Activated CD4-positive, alpha-beta T cell treated with anti-CD3 and anti-CD28 coated beads, Interleukin-2, amount 10 ng/mL, durations not matched to agents 24 days and 14 days (primary cell): ENCODE measurements at regions not wholly inside any gene's neighbourhood (a gene's known extent, or its start where the extent isn't known, plus 50 kb on each side); places are given as distances from the start of the nearest gene placed in this dataset.
"Not testable (repeated sequence)": the region's sequence is repeated elsewhere in the genome, so short reads cannot be mapped to it uniquely, and the experiment has no call there.

Experiments used
- DNase-seq: peaks from one replicate; pipeline ENCODE4 v3.0.0; 2022
- H3K27ac Mint-ChIP-seq: one replicate; pipeline ENCODE4 v1.8.0; 2022; ENCODE audit warnings: mild to moderate bottlenecking, mixed read lengths
- H3K27me3 Mint-ChIP-seq: one replicate; pipeline ENCODE4 v1.8.0; 2022; ENCODE audit warnings: mixed read lengths
- H3K36me3 Mint-ChIP-seq: one replicate; pipeline ENCODE4 v1.8.0; 2022; ENCODE audit warnings: low read depth, mild to moderate bottlenecking, mixed read lengths
- H3K4me1 Mint-ChIP-seq: one replicate; pipeline ENCODE4 v1.8.0; 2021; ENCODE audit warnings: mixed read lengths
- H3K4me3 Mint-ChIP-seq: one replicate; pipeline ENCODE4 v1.8.0; 2022; ENCODE audit warnings: mild to moderate bottlenecking, moderate library complexity, mixed read lengths
- H3K9me3 Mint-ChIP-seq: one replicate; pipeline ENCODE4 v1.8.0; 2021; ENCODE audit warnings: mixed read lengths
- intact Hi-C: fragments of 100-400 bp; cut with micrococcal nuclease; formaldehyde crosslinking; loops from one replicate; pipeline ENCODE4 v1.15.1; 2023

- Mint-ChIP-seq H3K4me1 (no peaks in the 10 kb centered on the region), H3K27me3 (peaks cover 6% of the 10 kb centered on the region), H3K27ac (no peak overlapping the region), H3K4me3 (no peak overlapping the region), H3K9me3 (no peaks in the 10 kb centered on the region), H3K36me3 (no peaks in the 10 kb centered on the region)
- DNase-seq: no peak
- intact Hi-C loops: no loop called here
Observed at GRCh38 chr3:59192473-59192872, 142.6 kb upstream of the CFAP20DC start.

- H3K36me3 Mint-ChIP-seq: no peaks in the 10 kb centered on the region
- H3K27ac Mint-ChIP-seq: no peak overlapping the region
- intact Hi-C loops: no loop called here
- H3K4me1 Mint-ChIP-seq: no peaks in the 10 kb centered on the region
- H3K9me3 Mint-ChIP-seq: no peaks in the 10 kb centered on the region
- H3K4me3 Mint-ChIP-seq: no peak overlapping the region
- H3K27me3 Mint-ChIP-seq: peaks cover 6% of the 10 kb centered on the region
- no peak for DNase-seq
Observed at GRCh38 chr3:59191651-59192050, 141.8 kb upstream of the CFAP20DC start.

DNA sequence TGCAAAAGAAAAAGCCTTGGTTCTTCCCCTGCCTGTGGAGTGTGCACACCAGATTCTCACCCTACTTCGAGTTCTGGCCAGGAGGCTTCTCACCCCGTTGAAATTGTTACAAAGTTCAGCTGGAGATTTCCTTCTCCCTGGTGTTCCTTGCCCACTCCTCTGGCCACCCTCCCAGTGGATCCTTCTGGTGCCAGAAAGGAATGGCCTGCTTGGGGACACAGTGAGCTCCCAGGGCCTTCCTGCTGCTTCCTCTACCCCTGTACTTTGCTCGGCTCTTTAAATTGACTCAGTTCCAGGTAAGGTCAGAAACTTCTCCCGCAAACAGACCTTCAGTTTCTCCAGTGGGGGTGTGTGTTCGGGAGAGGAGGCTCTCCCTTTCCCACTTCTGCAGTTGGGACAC lies 140.1 kb upstream of the CFAP20DC start:
- Mint-ChIP-seq H3K4me3 (no peak overlapping the region), H3K4me1 (peaks cover 2% of the 10 kb centered on the region), H3K9me3 (no peaks in the 10 kb centered on the region), H3K36me3 (no peaks in the 10 kb centered on the region), H3K27ac (no peak overlapping the region), H3K27me3 (peaks cover 4% of the 10 kb centered on the region)
- DNase-seq: no peak
- intact Hi-C loops: no loop called here

GRCh38 chr3:59189526-59189925 lies 139.7 kb upstream of the CFAP20DC start:
- H3K36me3 Mint-ChIP-seq: no peaks in the 10 kb centered on the region
- H3K27ac Mint-ChIP-seq: no peak overlapping the region
- H3K27me3 Mint-ChIP-seq: peaks cover 4% of the 10 kb centered on the region
- H3K4me3 Mint-ChIP-seq: no peak overlapping the region
- no peak for DNase-seq
- H3K9me3 Mint-ChIP-seq: no peaks in the 10 kb centered on the region
- intact Hi-C loops: no loop called here
- H3K4me1 Mint-ChIP-seq: peaks cover 2% of the 10 kb centered on the region

GRCh38 chr3:59186725-59187124 lies 136.9 kb upstream of the CFAP20DC start:
- no peaks in the 10 kb centered on the region for H3K9me3 Mint-ChIP-seq
- no peak for DNase-seq
- intact Hi-C loops: no loop called here
- H3K27me3 Mint-ChIP-seq: peaks cover 2% of the 10 kb centered on the region
- peaks cover 2% of the 10 kb centered on the region for H3K4me1 Mint-ChIP-seq
- no peak overlapping the region for H3K4me3 Mint-ChIP-seq
- H3K36me3 Mint-ChIP-seq: no peaks in the 10 kb centered on the region
- no peak overlapping the region for H3K27ac Mint-ChIP-seq

- Mint-ChIP-seq H3K4me1 (peaks cover 2% of the 10 kb centered on the region), H3K27ac (no peak overlapping the region), H3K9me3 (no peaks in the 10 kb centered on the region), H3K36me3 (no peaks in the 10 kb centered on the region), H3K4me3 (no peak overlapping the region), H3K27me3 (peaks cover 2% of the 10 kb centered on the region)
- DNase-seq: no peak
- intact Hi-C loops: no loop called here
Observed at GRCh38 chr3:59185591-59186369, 136.0 kb upstream of the CFAP20DC start.

DNA sequence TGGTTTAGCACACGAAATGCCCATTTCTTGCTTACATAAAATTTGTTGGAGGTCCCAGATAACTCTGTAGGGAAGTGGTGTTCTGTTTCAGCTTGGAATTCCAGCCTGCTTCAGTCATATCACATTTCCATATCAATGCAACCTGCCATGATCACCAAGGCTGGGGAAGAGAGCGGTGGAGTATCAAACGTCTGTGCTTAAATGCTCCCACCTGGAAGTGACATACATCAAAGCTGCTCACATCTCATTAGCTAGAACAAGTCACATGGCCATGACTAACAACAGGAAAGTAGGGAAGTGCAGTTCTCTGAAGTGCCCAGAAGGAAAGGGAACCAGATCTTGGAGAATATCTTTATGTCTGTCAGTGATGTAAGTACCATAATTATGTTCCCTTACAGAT lies 130.2 kb upstream of the CFAP20DC start:
- DNase-seq: no peak
- Mint-ChIP-seq H3K9me3 (no peaks in the 10 kb centered on the region), H3K27me3 (peaks cover 9% of the 10 kb centered on the region), H3K4me3 (no peak overlapping the region), H3K27ac (no peak overlapping the region), H3K36me3 (no peaks in the 10 kb centered on the region), H3K4me1 (no peaks in the 10 kb centered on the region)
- intact Hi-C loops: no loop called here

GRCh38 chr3:59178698-59179097 lies 128.9 kb upstream of the CFAP20DC start:
- intact Hi-C loops: no loop called here
- Mint-ChIP-seq H3K9me3 (no peaks in the 10 kb centered on the region), H3K27me3 (peaks cover 9% of the 10 kb centered on the region), H3K36me3 (no peaks in the 10 kb centered on the region), H3K4me1 (no peaks in the 10 kb centered on the region), H3K27ac (no peak overlapping the region), H3K4me3 (no peak overlapping the region)
- DNase-seq: no peak

DNA sequence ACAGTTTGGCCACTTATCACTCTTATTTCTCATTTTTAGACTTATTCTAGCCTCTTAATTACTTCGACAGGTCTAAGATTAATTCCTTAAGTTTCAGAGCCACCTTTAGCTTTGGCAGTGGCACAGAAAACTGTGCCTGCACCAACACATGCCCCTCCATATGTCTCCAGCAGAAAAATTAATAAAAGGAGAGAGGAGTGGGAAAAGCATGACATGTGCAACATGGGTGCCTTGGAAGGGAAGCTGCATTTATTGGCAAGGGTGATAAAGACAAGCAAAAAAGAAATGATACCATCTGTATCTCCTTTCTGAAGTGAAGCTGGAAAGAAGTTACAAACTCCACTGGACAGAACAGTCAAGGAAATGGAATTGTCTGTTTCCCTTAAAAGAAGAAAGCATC lies 121.7 kb upstream of the CFAP20DC start:
- Mint-ChIP-seq H3K27ac (no peak overlapping the region), H3K9me3 (peaks cover 5% of the 10 kb centered on the region), H3K4me3 (no peak overlapping the region), H3K27me3 (peaks cover 13% of the 10 kb centered on the region), H3K4me1 (no peaks in the 10 kb centered on the region), H3K36me3 (no peaks in the 10 kb centered on the region)
- DNase-seq: no peak
- intact Hi-C loops: no loop called here

DNA sequence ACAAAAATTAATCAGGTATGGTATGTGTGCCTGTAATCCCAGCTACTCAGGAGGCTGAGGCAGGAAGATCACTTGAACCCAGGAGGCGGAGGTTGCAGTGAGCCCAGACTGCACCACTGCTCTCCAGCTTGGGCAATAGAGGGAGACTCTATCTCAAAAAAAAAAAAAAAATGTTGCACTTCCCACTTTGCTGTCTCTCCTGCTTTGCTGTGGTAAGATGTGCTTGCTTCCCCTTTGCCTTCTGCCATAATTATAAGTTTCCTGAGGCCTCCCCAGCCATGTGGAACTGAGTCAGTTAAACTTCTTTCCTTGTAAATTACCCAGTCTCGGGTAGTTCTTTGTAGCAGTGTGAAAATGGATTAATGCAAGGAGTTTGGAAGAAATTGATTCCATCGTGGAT lies 120.3 kb upstream of the CFAP20DC start:
- H3K4me3 Mint-ChIP-seq, DNase-seq, H3K27ac Mint-ChIP-seq, H3K9me3 Mint-ChIP-seq, intact Hi-C loops, H3K4me1 Mint-ChIP-seq, H3K36me3 Mint-ChIP-seq: not testable (repeated sequence)
- peaks cover 17% of the 10 kb centered on the region for H3K27me3 Mint-ChIP-seq

GRCh38 chr3:59167756-59168155 lies 117.9 kb upstream of the CFAP20DC start:
- no peak for DNase-seq
- Mint-ChIP-seq H3K9me3 (peaks cover 8% of the 10 kb centered on the region), H3K4me1 (no peaks in the 10 kb centered on the region), H3K27ac (no peak overlapping the region), H3K27me3 (peaks cover 17% of the 10 kb centered on the region), H3K36me3 (no peaks in the 10 kb centered on the region), H3K4me3 (no peak overlapping the region)
- intact Hi-C loops: no loop called here

DNA sequence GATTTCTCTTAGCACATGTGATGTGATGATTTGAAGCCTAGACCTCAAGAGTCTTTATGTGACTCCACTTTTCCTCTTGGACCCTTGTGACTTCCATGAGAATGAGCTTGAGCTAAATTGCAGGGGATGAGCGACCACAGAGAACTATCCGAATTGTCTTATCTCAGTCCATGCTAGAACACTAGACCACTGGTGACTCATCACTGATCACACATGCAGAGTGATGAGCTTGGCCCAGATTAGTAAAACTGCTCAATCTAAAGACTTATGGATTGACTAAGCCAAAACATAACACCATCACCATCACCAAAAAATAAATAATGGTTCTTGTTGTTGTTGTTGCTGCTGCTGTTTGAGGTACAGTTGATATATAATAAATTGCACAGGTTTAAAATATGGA lies 114.1 kb upstream of the CFAP20DC start:
- Mint-ChIP-seq H3K4me3 (no peak overlapping the region), H3K4me1 (no peaks in the 10 kb centered on the region), H3K27ac (no peak overlapping the region), H3K27me3 (peaks cover 16% of the 10 kb centered on the region), H3K9me3 (peaks cover 8% of the 10 kb centered on the region), H3K36me3 (no peaks in the 10 kb centered on the region)
- intact Hi-C loops: no loop called here
- DNase-seq: no peak

- intact Hi-C loops: no loop called here
- Mint-ChIP-seq H3K4me1 (no peaks in the 10 kb centered on the region), H3K9me3 (peaks cover 3% of the 10 kb centered on the region), H3K27me3 (peaks cover 5% of the 10 kb centered on the region), H3K27ac (no peak overlapping the region), H3K36me3 (no peaks in the 10 kb centered on the region), H3K4me3 (no peak overlapping the region)
- no peak for DNase-seq
Observed at GRCh38 chr3:59161048-59161447, 111.2 kb upstream of the CFAP20DC start.

DNA sequence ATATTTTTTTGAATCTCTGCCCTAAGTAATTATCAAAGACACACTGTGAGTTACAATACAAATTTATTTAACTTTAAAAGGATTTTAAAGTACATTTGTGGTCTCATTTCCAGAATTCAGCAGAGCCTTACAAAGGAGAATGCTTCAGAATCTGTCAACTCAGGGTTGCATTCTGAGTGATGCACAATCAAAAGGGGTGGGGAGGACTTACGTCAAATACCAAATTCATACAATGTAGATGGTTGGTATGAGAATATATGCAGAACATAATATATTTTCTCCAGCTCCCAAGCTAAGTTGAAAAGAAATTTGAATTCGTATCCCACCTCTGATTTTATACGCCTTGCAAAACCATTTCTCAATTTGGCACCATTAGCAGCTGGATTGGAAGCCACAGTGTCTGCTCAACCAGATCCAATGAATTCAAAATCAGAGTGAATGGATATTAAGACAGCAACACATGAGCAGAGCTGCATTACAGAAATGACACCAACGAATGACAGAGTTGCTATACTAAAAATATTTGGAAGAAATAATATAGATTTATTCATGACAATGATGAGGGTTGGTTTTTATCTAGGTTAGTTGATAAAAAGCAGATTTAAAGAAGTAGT lies 110.4 kb upstream of the CFAP20DC start:
- no peak for DNase-seq
- Mint-ChIP-seq H3K9me3 (peaks cover 3% of the 10 kb centered on the region), H3K27ac (no peak overlapping the region), H3K4me3 (no peak overlapping the region), H3K27me3 (peaks cover 3% of the 10 kb centered on the region), H3K36me3 (no peaks in the 10 kb centered on the region), H3K4me1 (no peaks in the 10 kb centered on the region)
- intact Hi-C loops: no loop called here

DNA sequence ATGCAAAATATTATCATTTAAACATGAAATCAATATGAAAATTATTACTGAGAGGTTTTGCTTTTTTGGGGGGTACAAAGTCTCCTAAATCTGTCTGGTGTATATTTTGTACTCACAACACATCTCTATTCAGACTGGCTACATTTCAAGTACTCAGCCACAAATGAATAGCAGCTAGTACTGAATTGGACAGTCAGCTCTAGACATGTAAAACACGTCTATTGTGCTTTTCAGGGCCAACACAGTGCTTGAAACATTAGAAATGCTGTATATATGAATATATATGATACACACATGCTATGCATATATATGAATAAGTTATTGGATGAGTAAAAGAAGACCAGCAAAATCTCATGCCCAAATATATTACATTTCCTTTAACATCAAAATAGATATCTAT lies 103.8 kb upstream of the CFAP20DC start:
- DNase-seq: no peak
- Mint-ChIP-seq H3K36me3 (no peaks in the 10 kb centered on the region), H3K4me3 (no peak overlapping the region), H3K4me1 (no peaks in the 10 kb centered on the region), H3K27me3 (peaks cover 11% of the 10 kb centered on the region), H3K27ac (no peak overlapping the region), H3K9me3 (peaks cover 8% of the 10 kb centered on the region)
- intact Hi-C loops: no loop called here
